ENCODE measurements at regions not wholly inside any gene's neighbourhood (a gene's known extent, or its start where the extent isn't known, plus 50 kb on each side); places are given as distances from the start of the nearest gene placed in this dataset.

DNA sequence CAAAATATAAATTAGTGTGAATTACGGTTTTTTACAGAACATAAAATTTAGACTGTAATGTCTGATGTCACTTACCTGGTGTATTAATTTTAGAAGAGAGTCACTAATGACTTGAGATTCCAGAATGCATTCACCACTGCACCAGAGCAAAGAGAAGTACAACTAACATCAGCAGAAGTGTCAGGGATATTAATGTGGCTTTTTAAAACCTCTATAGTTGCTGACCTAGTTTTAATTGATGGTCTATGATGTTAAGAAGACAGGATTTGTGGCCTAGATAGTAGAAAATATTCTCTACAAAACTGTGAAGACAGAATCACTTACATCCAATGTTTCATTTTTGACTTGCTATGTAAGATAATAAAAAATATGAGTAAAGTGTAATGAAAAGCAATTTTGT, 1181.6 kb downstream of the RAPGEF2 start:
- Histone ChIP-seq H3K36me3 (no peaks in the 10 kb centered on the region), H3K4me3 (replicated peaks in 1 of 3) (no peak overlapping the region), H3K27me3 (no peaks in the 10 kb centered on the region), H3K4me1 (no peaks in the 10 kb centered on the region), H3K9me3 (no peaks in the 10 kb centered on the region), H3K27ac (no peak overlapping the region)
- WGBS, 2 donors, result 88 to 93% methylated on average over 1 of the region's 1 CpG
- intact Hi-C loops (cut with DNase I), result no loop called here
- TF ChIP-seq, protein P1, sequence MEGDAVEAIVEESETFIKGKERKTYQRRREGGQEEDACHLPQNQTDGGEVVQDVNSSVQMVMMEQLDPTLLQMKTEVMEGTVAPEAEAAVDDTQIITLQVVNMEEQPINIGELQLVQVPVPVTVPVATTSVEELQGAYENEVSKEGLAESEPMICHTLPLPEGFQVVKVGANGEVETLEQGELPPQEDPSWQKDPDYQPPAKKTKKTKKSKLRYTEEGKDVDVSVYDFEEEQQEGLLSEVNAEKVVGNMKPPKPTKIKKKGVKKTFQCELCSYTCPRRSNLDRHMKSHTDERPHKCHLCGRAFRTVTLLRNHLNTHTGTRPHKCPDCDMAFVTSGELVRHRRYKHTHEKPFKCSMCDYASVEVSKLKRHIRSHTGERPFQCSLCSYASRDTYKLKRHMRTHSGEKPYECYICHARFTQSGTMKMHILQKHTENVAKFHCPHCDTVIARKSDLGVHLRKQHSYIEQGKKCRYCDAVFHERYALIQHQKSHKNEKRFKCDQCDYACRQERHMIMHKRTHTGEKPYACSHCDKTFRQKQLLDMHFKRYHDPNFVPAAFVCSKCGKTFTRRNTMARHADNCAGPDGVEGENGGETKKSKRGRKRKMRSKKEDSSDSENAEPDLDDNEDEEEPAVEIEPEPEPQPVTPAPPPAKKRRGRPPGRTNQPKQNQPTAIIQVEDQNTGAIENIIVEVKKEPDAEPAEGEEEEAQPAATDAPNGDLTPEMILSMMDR (IDR thresholded peaks at IDR 0.05), result no peak
- no peak for TF ChIP-seq POLR2A (IDR thresholded peaks at IDR 0.05)
- DNase-seq, result no peak

DNA sequence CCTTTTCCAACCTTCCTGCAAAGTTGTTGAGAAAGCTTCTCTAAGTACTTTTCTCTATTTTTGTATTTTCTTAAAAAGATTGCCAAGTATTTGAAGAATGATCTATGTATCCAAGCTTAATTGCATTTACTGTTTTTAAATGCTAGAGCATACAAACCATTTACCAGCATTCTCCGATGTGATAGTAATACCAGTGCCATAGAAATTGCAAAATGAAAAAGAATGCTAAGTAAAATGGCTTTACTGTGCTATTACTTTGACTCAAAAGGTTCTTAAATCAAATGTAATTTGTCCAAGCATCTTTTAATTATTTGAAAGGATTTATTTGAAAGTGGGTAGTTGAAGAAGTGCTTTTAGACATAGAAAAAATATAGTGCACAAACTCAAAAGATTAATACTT, 1183.2 kb downstream of the RAPGEF2 start:
- H3K36me3 ChIP-seq, result no peaks in the 10 kb centered on the region
- no peak for DNase-seq
- no peaks in the 10 kb centered on the region for H3K27me3 ChIP-seq
- intact Hi-C loops (cut with DNase I), result no loop called here
- no peaks in the 10 kb centered on the region for H3K4me1 ChIP-seq
- no peak overlapping the region for H3K27ac ChIP-seq
- no peak for TF ChIP-seq POLR2A (IDR thresholded peaks at IDR 0.05)
- TF ChIP-seq, protein P1 (IDR thresholded peaks at IDR 0.05), result no peak
- 0 to 89% methylated on average over 1 of the region's 1 CpG for WGBS, 2 donors
- no peak overlapping the region for H3K4me3 ChIP-seq (replicated peaks in 1 of 3)
- no peaks in the 10 kb centered on the region for H3K9me3 ChIP-seq

DNA sequence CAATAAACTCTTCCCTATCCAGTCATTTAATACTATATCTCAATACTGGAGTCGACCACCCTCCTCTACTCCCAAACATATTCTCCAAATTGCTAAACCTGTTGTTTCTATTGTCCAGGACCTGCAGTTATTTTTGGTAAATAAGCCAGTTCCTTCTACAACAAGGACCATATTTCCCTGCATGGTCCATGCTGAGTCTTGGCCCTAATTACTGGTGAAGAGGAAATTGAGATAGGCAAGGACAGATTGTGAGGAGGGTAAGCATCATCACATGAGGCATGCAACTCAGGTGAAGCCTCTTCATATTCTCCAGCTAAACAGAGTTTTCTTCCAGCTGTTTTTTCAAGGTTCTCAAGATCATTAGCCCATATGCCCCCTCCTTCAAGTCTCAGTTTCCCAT, 1193.6 kb downstream of the RAPGEF2 start:
- H3K36me3 ChIP-seq, result no peaks in the 10 kb centered on the region
- TF ChIP-seq, protein P1 (IDR thresholded peaks at IDR 0.05), result no peak
- no peak for TF ChIP-seq POLR2A (IDR thresholded peaks at IDR 0.05)
- no peak overlapping the region for H3K27ac ChIP-seq
- no peaks in the 10 kb centered on the region for H3K27me3 ChIP-seq
- no peaks in the 10 kb centered on the region for H3K9me3 ChIP-seq
- no peak overlapping the region for H3K4me3 ChIP-seq (replicated peaks in 1 of 3)
- intact Hi-C loops (cut with DNase I), result no loop called here
- WGBS, 2 donors, result 81 to 83% methylated on average over 1 of the region's 1 CpG
- no peak for DNase-seq
- no peaks in the 10 kb centered on the region for H3K4me1 ChIP-seq

DNA sequence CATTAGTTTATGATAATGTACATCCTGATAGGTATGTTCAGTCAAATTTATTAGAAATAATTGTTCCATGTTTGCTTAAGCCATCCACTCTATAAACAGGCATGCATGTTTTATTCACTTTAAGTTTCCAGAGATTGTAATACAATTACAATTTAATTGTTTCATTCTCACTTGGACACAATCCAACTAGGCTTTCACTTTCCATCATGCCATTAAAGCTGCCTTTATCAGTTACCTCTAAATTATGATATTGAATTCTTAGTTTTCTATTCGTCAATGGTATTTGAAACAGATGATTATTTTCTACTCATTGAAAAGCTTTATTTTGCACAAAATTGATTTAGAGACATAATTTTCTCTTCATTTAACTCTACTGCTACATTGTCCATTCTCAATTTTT, 1196.3 kb downstream of the RAPGEF2 start:
- intact Hi-C loops (cut with DNase I), result no loop called here
- TF ChIP-seq, protein P1 (IDR thresholded peaks at IDR 0.05), result no peak
- TF ChIP-seq POLR2A (IDR thresholded peaks at IDR 0.05), result no peak

DNA sequence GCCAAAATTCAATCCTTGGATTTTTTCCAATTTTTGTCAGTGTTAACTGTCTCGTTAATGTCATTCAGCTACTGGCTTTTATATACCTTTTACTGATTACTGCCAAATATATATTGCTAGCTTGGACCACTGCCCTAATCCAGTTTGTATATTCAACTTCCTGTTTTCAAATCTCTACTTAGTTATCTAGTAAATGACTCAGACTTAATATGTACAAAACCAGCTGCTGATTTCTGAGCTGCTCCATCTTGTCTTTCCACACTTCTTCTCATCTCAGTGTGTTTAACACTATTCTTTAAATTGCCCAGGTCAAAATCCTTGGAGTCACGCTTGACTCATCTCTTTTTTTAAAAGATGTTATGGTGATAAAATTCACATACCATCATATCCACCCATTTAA, 1196.7 kb downstream of the RAPGEF2 start:
- intact Hi-C loops (cut with DNase I), result no loop called here
- no peak for TF ChIP-seq POLR2A (IDR thresholded peaks at IDR 0.05)
- TF ChIP-seq, protein P1 (IDR thresholded peaks at IDR 0.05), result no peak
- WGBS, 2 donors, result 77 to 80% methylated on average over 2 of the region's 2 CpGs
- Histone ChIP-seq H3K9me3 (no peaks in the 10 kb centered on the region), H3K27me3 (no peaks in the 10 kb centered on the region), H3K4me1 (no peaks in the 10 kb centered on the region), H3K4me3 (replicated peaks in 1 of 3) (no peak overlapping the region), H3K36me3 (no peaks in the 10 kb centered on the region), H3K27ac (no peak overlapping the region)
- no peak for DNase-seq

More for the DNA sequence above, 1196.3 kb downstream of the RAPGEF2 start:
- Histone ChIP-seq H3K4me1 (no peaks in the 10 kb centered on the region), H3K9me3 (no peaks in the 10 kb centered on the region), H3K27me3 (no peaks in the 10 kb centered on the region), H3K36me3 (no peaks in the 10 kb centered on the region), H3K27ac (no peak overlapping the region), H3K4me3 (replicated peaks in 1 of 3) (no peak overlapping the region)
- no peak for DNase-seq
- WGBS, 2 donors, result 82 to 84% methylated on average over 1 of the region's 1 CpG
